IMR-90 (cell line): ENCODE measurements at regions not wholly inside any gene's neighbourhood (a gene's known extent, or its start where the extent isn't known, plus 50 kb on each side); places are given as distances from the start of the nearest gene placed in this dataset.

Experiments
- ATAC-seq: fragments of 200-7000 bp; cut with Tn5 transposase; 2 replicates; pipeline ENCODE4 v1.9.1; 2020; ENCODE audit warnings: low read depth, mild to moderate bottlenecking, moderate library complexity
- BruUV-seq: library from RNA; stranded (reverse); fragments of 400-500 nt; replicated peaks from 2 replicates; lab custom pipeline; 2021; lab: Mats Ljungman, UMichigan
- CTCF ChIA-PET: fragments of 300-600 bp; formaldehyde crosslinking; extraction: SDS; loops from one replicate; lab custom pipeline; 2021; ENCODE audit warnings: antibody characterized with exemption; lab: Yijun Ruan, JAX
- POLR2A ChIA-PET: fragments of 300-600 bp; sonication (Branson Sonifier 250); formaldehyde crosslinking; loops from one replicate; lab custom pipeline; 2022; ENCODE audit warnings: antibody characterized with exemption; ENCODE audit not compliant: unreplicated experiment; lab: Charles Lee
- DNase-seq: peaks from one replicate; pipeline ENCODE4 v3.0.0; 2013
- H2AFZ ChIP-seq: replicated peaks from 2 replicates; pipeline ENCODE3; 2013; ENCODE audit warnings: low read length, mild to moderate bottlenecking; ENCODE audit not compliant: poor library complexity
- H2AK5ac ChIP-seq: 2 replicates; pipeline ENCODE4 v1.6.1; 2013; ENCODE audit warnings: low read depth, low read length, inconsistent platforms
- H2AK9ac ChIP-seq: replicated peaks from 2 replicates; pipeline ENCODE3; 2013; ENCODE audit warnings: mild to moderate bottlenecking, low read depth, low read length, moderate library complexity; ENCODE audit not compliant: poor library complexity
- H2BK120ac ChIP-seq: 2 replicates; pipeline ENCODE4 v1.6.1; 2013; ENCODE audit warnings: low read depth, low read length, inconsistent platforms
- H2BK15ac ChIP-seq: 3 replicates; pipeline ENCODE4 v1.6.1; 2013; ENCODE audit warnings: low read depth, low read length, inconsistent platforms
- H2BK20ac ChIP-seq: 2 replicates; pipeline ENCODE4 v1.6.1; 2013; ENCODE audit warnings: low read depth, mild to moderate bottlenecking, inconsistent platforms, low read length, moderate library complexity
- H2BK5ac ChIP-seq: 2 replicates; pipeline ENCODE4 v1.6.1; 2013; ENCODE audit warnings: mild to moderate bottlenecking, low read depth, low read length, inconsistent platforms; ENCODE audit not compliant: poor library complexity, severe bottlenecking
- H3K14ac ChIP-seq: replicated peaks from 2 replicates; pipeline ENCODE4 v1.6.1; 2013; ENCODE audit warnings: low read depth, low read length, inconsistent platforms
- H3K18ac ChIP-seq: 2 replicates; pipeline ENCODE4 v1.6.1; 2013; ENCODE audit warnings: low read depth, low read length, control low read depth
- H3K23ac ChIP-seq: 2 replicates; pipeline ENCODE4 v1.6.1; 2013; ENCODE audit warnings: low read depth, low read length, inconsistent platforms
- H3K27ac ChIP-seq: 2 replicates; pipeline ENCODE4 v1.5.1; 2013; ENCODE audit warnings: mild to moderate bottlenecking, control low read depth, low read length; ENCODE audit not compliant: insufficient read depth
- H3K27me3 ChIP-seq: 2 replicates; pipeline ENCODE4 v1.6.1; 2013; ENCODE audit warnings: low read length; ENCODE audit not compliant: control insufficient read depth, insufficient read depth
- H3K36me3 ChIP-seq: 2 replicates; pipeline ENCODE4 v1.6.1; 2013; ENCODE audit warnings: low read length, mixed read lengths; ENCODE audit not compliant: control insufficient read depth, insufficient read depth
- H3K4ac ChIP-seq: 2 replicates; pipeline ENCODE4 v1.6.1; 2013; ENCODE audit warnings: low read depth, low read length, inconsistent platforms
- H3K4me1 ChIP-seq: 2 replicates; pipeline ENCODE4 v1.6.1; 2013; ENCODE audit warnings: low read length, mixed read lengths; ENCODE audit not compliant: control insufficient read depth, insufficient read depth
- H3K4me2 ChIP-seq: 2 replicates; pipeline ENCODE4 v1.6.1; 2013; ENCODE audit warnings: low read depth, mild to moderate bottlenecking, control low read depth, low read length, moderate library complexity
- H3K4me3 ChIP-seq: 2 replicates; pipeline ENCODE4 v1.5.1; 2013; ENCODE audit warnings: low read depth, mild to moderate bottlenecking, control low read depth, low read length, moderate library complexity; ENCODE audit not compliant: insufficient read depth
- H3K56ac ChIP-seq: 2 replicates; pipeline ENCODE4 v1.6.1; 2013; ENCODE audit warnings: low read length, inconsistent platforms; ENCODE audit not compliant: insufficient read depth; ENCODE audit errors: extremely low read depth
- H3K79me1 ChIP-seq, 2 experiments: 2 replicates each; pipeline ENCODE4 v1.6.1; 2013; ENCODE audit warnings: low read length in 2 of 2, inconsistent platforms in 1 of 2, low read depth in 1 of 2
- H3K9ac ChIP-seq: 2 replicates; pipeline ENCODE4 v1.6.1; 2013; ENCODE audit warnings: low read depth, low read length, control low read depth
- H3K9me1 ChIP-seq: 2 replicates; pipeline ENCODE4 v1.6.1; 2013; ENCODE audit warnings: low read length, inconsistent platforms; ENCODE audit not compliant: insufficient read depth
- H3K9me3 ChIP-seq: 2 replicates; pipeline ENCODE4 v1.6.1; 2013; ENCODE audit warnings: low read length; ENCODE audit not compliant: control insufficient read depth, insufficient read depth
- H4K20me1 ChIP-seq: 2 replicates; pipeline ENCODE4 v1.6.1; 2013; ENCODE audit warnings: low read length, inconsistent platforms; ENCODE audit not compliant: insufficient read depth
- H4K5ac ChIP-seq: 2 replicates; pipeline ENCODE4 v1.6.1; 2013; ENCODE audit warnings: mild to moderate bottlenecking, low read depth, low read length, control low read depth
- H4K8ac ChIP-seq, 2 experiments: 2 replicates each; pipeline ENCODE4 v1.6.1; 2013; ENCODE audit warnings: low read depth in 2 of 2, low read length in 2 of 2, control low read depth in 1 of 2, inconsistent platforms in 1 of 2
- H4K91ac ChIP-seq: 2 replicates; pipeline ENCODE4 v1.6.1; 2013; ENCODE audit warnings: low read depth, low read length, inconsistent platforms; ENCODE audit not compliant: insufficient read depth
- BHLHE40 ChIP-seq: fragments of 150-350 bp; IDR thresholded peaks from 2 replicates; pipeline ENCODE4 v1.6.1; 2016; ENCODE audit warnings: mild to moderate bottlenecking, low read depth, low read length
- RCOR1 ChIP-seq: IDR thresholded peaks from 2 replicates; pipeline ENCODE4 v1.6.1; 2012; ENCODE audit warnings: mild to moderate bottlenecking, low read length, improper control_type of control experiment; ENCODE audit not compliant: insufficient replicate concordance
- WGBS, 2 experiments: methylation state at CpG; one replicate each; pipeline versions ENCODE4 v1.1.5 to v1.1.7; 2013; ENCODE audit warnings: missing lambda C conversion rate in 2 of 2; ENCODE audit not compliant: insufficient read length in 1 of 2; ENCODE audit errors: extremely low coverage in 2 of 2; 5-methylcytosine and 5-hydroxymethylcytosine counted together
- dilution Hi-C: fragments of 300-500 bp; cut with HindIII; formaldehyde crosslinking; loops from one replicate; pipeline ENCODE4 v1.14.3; 2018; ENCODE audit warnings: low sequenced_read_pairs; ENCODE audit not compliant: unreplicated experiment
- in situ Hi-C: fragments of 300-500 bp; cut with MboI; formaldehyde crosslinking; loops from 3 replicates; pipeline ENCODE4 v1.14.3; 2019; ENCODE audit warnings: low sequenced_read_pairs, inconsistent platforms, mixed read lengths
- intact Hi-C: fragments of 100-400 bp; cut with micrococcal nuclease; formaldehyde crosslinking; loops from 2 replicates; pipeline ENCODE4 v1.10.0; 2022

GRCh38 chr7:41007351-41007751, 695.5 kb downstream of the INHBA start:
- Histone ChIP-seq H3K18ac (peak overlapping the region; percentile 76; the same call in 1 of the 2 replicates), H2BK120ac (peak overlapping the region; percentile 79), H2AK9ac (no peak overlapping the region), H3K56ac (peak overlapping the region; percentile 29; the same call in 1 of the 2 replicates), H2BK20ac (peak overlapping the region; percentile 87), H3K9me1 (peaks cover 19% of the 10 kb centered on the region), H3K9me3 (no peaks in the 10 kb centered on the region; the same call in 1 of the 2 replicates), H4K20me1 (no peaks in the 10 kb centered on the region), H3K27ac (no peak overlapping the region), H3K9ac (no peak overlapping the region), H3K79me1 (peaks cover 0 to 5% of the 10 kb centered on the region in 2 experiments; a peak in 1 of 4 replicates), H2AK5ac (peak overlapping the region; percentile 23; the same call in 1 of the 2 replicates), H3K4ac (peak overlapping the region; percentile 63), H4K8ac (peak overlapping the region; percentile 38 to 44), H2BK15ac (peak overlapping the region; percentile 37; the same call in 2 of the 3 replicates), H3K4me2 (no peak overlapping the region), H3K4me3 (no peak overlapping the region), H3K14ac (peak overlapping the region; percentile 72), H2AFZ (no peak overlapping the region), H4K91ac (peak overlapping the region; percentile 65), H3K23ac (peak overlapping the region; percentile 13; the same call in 1 of the 2 replicates), H4K5ac (peak overlapping the region; percentile 5; the same call in 1 of the 2 replicates), H3K36me3 (no peaks in the 10 kb centered on the region), H3K4me1 (peaks cover 20% of the 10 kb centered on the region), H3K27me3 (no peaks in the 10 kb centered on the region), H2BK5ac (peak overlapping the region; percentile 3)
- no peak for DNase-seq
- no TSS peak for BruUV-seq
- ChIA-PET CTCF (no interaction called here), POLR2A (interaction anchor here (0.5 to 0.6 kb wide), 2 partner anchors 244 to 401 kb away, joined by 4 read pairs; no protein-coding TSS in a partner anchor)
- dilution Hi-C loops: no loop called here
- peak; percentile 11; the same call in 1 of the 2 replicates for ATAC-seq
- intact Hi-C loops: no loop called here
- TF ChIP-seq BHLHE40 (peak; percentile 64; the same call in 1 of the 2 replicates), RCOR1 (no peak)
- in situ Hi-C loops: no loop called here
- 17% methylated on average over 1 of the region's 4 CpGs; no CpG with 5 or more reads in 1 of the 2 experiments for WGBS, 2 experiments
